GM18870 (cell line): ENCODE measurements at regions not wholly inside any gene's neighbourhood (a gene's known extent, or its start where the extent isn't known, plus 50 kb on each side); places are given as distances from the start of the nearest gene placed in this dataset.
"Not testable (repeated sequence)": the region's sequence is repeated elsewhere in the genome, so short reads cannot be mapped to it uniquely, and the experiment has no call there.

Source experiments
- ATAC-seq: cut with Tn5 transposase; IDR thresholded peaks from one replicate; pipeline ENCODE4 v1.9.1; 2021; ENCODE audit warnings: moderate library complexity; ENCODE audit not compliant: unreplicated experiment

GRCh38 chr16:85236818-85237150, 124.5 kb upstream of the CIBAR2 start:
- no peak for ATAC-seq

- ATAC-seq = no peak
These were observed 125.5 kb upstream of the CIBAR2 start for GRCh38 chr16:85237817-85238216.

GRCh38 chr16:85238233-85238647, 126.0 kb upstream of the CIBAR2 start:
- ATAC-seq = no peak

- no peak for ATAC-seq
These were observed 127.0 kb upstream of the CIBAR2 start for GRCh38 chr16:85239239-85239638.

- no peak for ATAC-seq
These were observed 127.6 kb upstream of the CIBAR2 start for GRCh38 chr16:85239871-85240270.

GRCh38 chr16:85240982-85241924, 129.0 kb upstream of the CIBAR2 start:
- no peak for ATAC-seq

- ATAC-seq = no peak
These were observed 129.9 kb upstream of the CIBAR2 start for GRCh38 chr16:85242140-85242539.

GRCh38 chr16:85243308-85243707, 131.0 kb upstream of the CIBAR2 start:
- ATAC-seq = no peak

- not testable (repeated sequence) for ATAC-seq
These were observed 132.2 kb upstream of the CIBAR2 start for GRCh38 chr16:85244452-85244851.

- ATAC-seq = no peak
These were observed 133.3 kb upstream of the CIBAR2 start for GRCh38 chr16:85245307-85246172.

GRCh38 chr16:85246473-85246872, 134.2 kb upstream of the CIBAR2 start:
- no peak for ATAC-seq

- no peak for ATAC-seq
These were observed 134.7 kb upstream of the CIBAR2 start for GRCh38 chr16:85246973-85247372.

- no peak for ATAC-seq
These were observed 136.1 kb upstream of the CIBAR2 start for GRCh38 chr16:85248342-85248741.

- ATAC-seq = no peak
These were observed 136.6 kb upstream of the CIBAR2 start for GRCh38 chr16:85248857-85249256.

- no peak for ATAC-seq
These were observed 137.3 kb upstream of the CIBAR2 start for GRCh38 chr16:85249418-85250146.

- no peak for ATAC-seq
These were observed 137.8 kb upstream of the CIBAR2 start for GRCh38 chr16:85250147-85250463.

- ATAC-seq = no peak
These were observed 138.4 kb upstream of the CIBAR2 start for GRCh38 chr16:85250609-85251223.

- ATAC-seq = no peak
These were observed 139.0 kb upstream of the CIBAR2 start for GRCh38 chr16:85251225-85251760.

GRCh38 chr16:85252014-85252413, 139.7 kb upstream of the CIBAR2 start:
- no peak for ATAC-seq

- no peak for ATAC-seq
These were observed 140.2 kb upstream of the CIBAR2 start for GRCh38 chr16:85252461-85252860.
